ENCODE measurements at regions not wholly inside any gene's neighbourhood (a gene's known extent, or its start where the extent isn't known, plus 50 kb on each side); places are given as distances from the start of the nearest gene placed in this dataset.

GRCh38 chr12:111163422-111163821 lies 205.5 kb downstream of the PHETA1 start:
- TF ChIP-seq CTCF (IDR thresholded peaks at IDR 0.05) (no peak), POLR2A (IDR thresholded peaks at IDR 0.05) (no peak), EP300 (IDR thresholded peaks at IDR 0.05) (no peak)
- Histone ChIP-seq H3K9me3 (no peaks in the 10 kb centered on the region), H3K4me1 (no peaks in the 10 kb centered on the region), H3K27me3 (no peaks in the 10 kb centered on the region), H3K27ac (no peak overlapping the region), H3K4me3 (no peak overlapping the region), H3K36me3 (no peaks in the 10 kb centered on the region)
- no peak for DNase-seq (ENCODE audit: low spot score in 2 of 2)
- 91 to 96% methylated on average over 4 of the region's 4 CpGs for WGBS, 2 donors

- TF ChIP-seq EP300 (IDR thresholded peaks at IDR 0.05) (no peak), CTCF (IDR thresholded peaks at IDR 0.05) (no peak), POLR2A (IDR thresholded peaks at IDR 0.05) (no peak)
- Histone ChIP-seq H3K27ac (no peak overlapping the region), H3K27me3 (no peaks in the 10 kb centered on the region), H3K4me1 (no peaks in the 10 kb centered on the region), H3K36me3 (no peaks in the 10 kb centered on the region), H3K4me3 (no peak overlapping the region), H3K9me3 (no peaks in the 10 kb centered on the region)
- 94% methylated on average over 7 of the region's 7 CpGs for WGBS, 2 donors
- DNase-seq (ENCODE audit: low spot score in 2 of 2) = no peak
These were observed 207.0 kb downstream of the PHETA1 start for GRCh38 chr12:111161898-111162297.

GRCh38 chr12:111160350-111161241 lies 208.3 kb downstream of the PHETA1 start:
- no peak overlapping the region for H3K4me3 ChIP-seq
- WGBS, 2 donors = 62 to 73% methylated on average over 23 to 25 of the region's 25 CpGs
- peaks cover 0 to 5% (median 0%) of the 10 kb centered on the region in 4 donors for H3K4me1 ChIP-seq
- H3K36me3 ChIP-seq = no peaks in the 10 kb centered on the region
- TF ChIP-seq POLR2A (IDR thresholded peaks at IDR 0.05) = no peak
- TF ChIP-seq CTCF (IDR thresholded peaks at IDR 0.05) = no peak
- no peak for TF ChIP-seq EP300 (IDR thresholded peaks at IDR 0.05)
- H3K9me3 ChIP-seq = no peaks in the 10 kb centered on the region
- DNase-seq (ENCODE audit: low spot score in 2 of 2) = no peak
- no peaks in the 10 kb centered on the region for H3K27me3 ChIP-seq
- no peak overlapping the region for H3K27ac ChIP-seq

- no peak overlapping the region for H3K4me3 ChIP-seq
- no peaks in the 10 kb centered on the region for H3K9me3 ChIP-seq
- H3K4me1 ChIP-seq = peaks cover 0 to 7% (median 0%) of the 10 kb centered on the region in 4 donors
- no peaks in the 10 kb centered on the region for H3K36me3 ChIP-seq
- no peak for TF ChIP-seq POLR2A (IDR thresholded peaks at IDR 0.05)
- TF ChIP-seq EP300 (IDR thresholded peaks at IDR 0.05) = no peak
- no peak for TF ChIP-seq CTCF (IDR thresholded peaks at IDR 0.05)
- no peak for DNase-seq (ENCODE audit: low spot score in 2 of 2)
- 86 to 93% methylated on average over 7 to 8 of the region's 8 CpGs for WGBS, 2 donors
- peaks cover 0 to 5% of the 10 kb centered on the region in 2 donors for H3K27me3 ChIP-seq
- no peak overlapping the region for H3K27ac ChIP-seq
These were observed 209.9 kb downstream of the PHETA1 start for GRCh38 chr12:111158992-111159391.

- Histone ChIP-seq H3K27ac (no peak overlapping the region), H3K9me3 (no peaks in the 10 kb centered on the region), H3K4me1 (peaks cover 0 to 7% (median 0%) of the 10 kb centered on the region in 4 donors), H3K4me3 (no peak overlapping the region), H3K36me3 (no peaks in the 10 kb centered on the region), H3K27me3 (peaks cover 0 to 6% of the 10 kb centered on the region in 2 donors)
- TF ChIP-seq POLR2A (IDR thresholded peaks at IDR 0.05) = no peak
- TF ChIP-seq EP300 (IDR thresholded peaks at IDR 0.05) = no peak
- no peak for TF ChIP-seq CTCF (IDR thresholded peaks at IDR 0.05)
- 93 to 94% methylated on average over 2 of the region's 2 CpGs for WGBS, 2 donors
- DNase-seq (ENCODE audit: low spot score in 2 of 2) = no peak
These were observed 211.4 kb downstream of the PHETA1 start for GRCh38 chr12:111157486-111157885.
